ENCODE measurements at regions not wholly inside any gene's neighbourhood (a gene's known extent, or its start where the extent isn't known, plus 50 kb on each side); places are given as distances from the start of the nearest gene placed in this dataset.

GRCh38 chr7:112898432-112899290 lies 108.5 kb upstream of the TMEM168 start:
- H3K9me3 ChIP-seq (ENCODE audit: control insufficient read depth, low read depth, low read length), result peaks cover 27% of the 10 kb centered on the region
- H3K36me3 ChIP-seq (ENCODE audit: control insufficient read depth, insufficient read depth, low read length), result peaks cover 12% of the 10 kb centered on the region
- peaks cover 3% of the 10 kb centered on the region for H3K4me1 ChIP-seq (ENCODE audit: control insufficient read depth, insufficient read depth, low read length)
- no peak overlapping the region for H3K4me3 ChIP-seq (ENCODE audit: low read length)
- no peaks in the 10 kb centered on the region for H3K27me3 ChIP-seq (ENCODE audit: control insufficient read depth, insufficient read depth, low read length)
- DNase-seq, result peak; percentile 31 to 58
- H3K27ac ChIP-seq (ENCODE audit: low read length), result no peak overlapping the region

- Histone ChIP-seq H3K27me3 (ENCODE audit: control insufficient read depth, insufficient read depth, low read length) (no peaks in the 10 kb centered on the region), H3K9me3 (ENCODE audit: control insufficient read depth, low read depth, low read length) (peaks cover 25% of the 10 kb centered on the region), H3K4me3 (ENCODE audit: low read length) (no peak overlapping the region), H3K27ac (ENCODE audit: low read length) (no peak overlapping the region), H3K36me3 (ENCODE audit: control insufficient read depth, insufficient read depth, low read length) (peaks cover 19% of the 10 kb centered on the region), H3K4me1 (ENCODE audit: control insufficient read depth, insufficient read depth, low read length) (peaks cover 3% of the 10 kb centered on the region)
- peak in 1 of 2 donors; percentile 16 for DNase-seq
- WGBS (ENCODE audit: insufficient coverage, low lambda C conversion rate), result no CpG with 5 or more reads among the region's 2 CpGs
These were observed 107.7 kb upstream of the TMEM168 start for GRCh38 chr7:112897839-112898431.

- DNase-seq, result no peak
- Histone ChIP-seq H3K4me3 (ENCODE audit: low read length) (no peak overlapping the region), H3K27ac (ENCODE audit: low read length) (no peak overlapping the region), H3K4me1 (ENCODE audit: control insufficient read depth, insufficient read depth, low read length) (peaks cover 3% of the 10 kb centered on the region), H3K36me3 (ENCODE audit: control insufficient read depth, insufficient read depth, low read length) (peaks cover 26% of the 10 kb centered on the region), H3K27me3 (ENCODE audit: control insufficient read depth, insufficient read depth, low read length) (no peaks in the 10 kb centered on the region), H3K9me3 (ENCODE audit: control insufficient read depth, low read depth, low read length) (peaks cover 13% of the 10 kb centered on the region)
- no CpG with 5 or more reads among the region's 10 CpGs for WGBS (ENCODE audit: insufficient coverage, low lambda C conversion rate)
These were observed 105.9 kb upstream of the TMEM168 start for GRCh38 chr7:112896026-112896601.

DNA sequence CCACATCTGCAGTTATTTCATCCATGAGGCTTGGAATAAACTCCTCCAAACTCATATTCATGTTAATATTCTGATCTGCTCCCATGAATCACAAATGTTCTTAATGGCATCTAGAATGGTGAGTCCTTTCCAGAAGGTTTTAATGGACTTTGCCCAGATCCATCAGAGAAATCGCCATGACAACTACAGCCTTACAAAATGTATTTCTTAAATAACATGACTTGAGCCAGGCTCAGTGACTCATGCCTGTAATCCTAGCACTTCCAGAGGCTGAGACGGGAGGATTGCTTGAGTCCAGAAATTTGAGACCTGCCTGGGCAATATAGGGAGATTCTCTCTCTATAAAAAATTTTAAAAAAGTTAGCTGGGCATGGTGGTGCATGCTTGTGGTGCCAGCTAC lies 102.1 kb upstream of the TMEM168 start:
- Histone ChIP-seq H3K4me3 (ENCODE audit: low read length) (no peak overlapping the region), H3K4me1 (ENCODE audit: control insufficient read depth, insufficient read depth, low read length) (no peaks in the 10 kb centered on the region), H3K9me3 (ENCODE audit: control insufficient read depth, low read depth, low read length) (peaks cover 3% of the 10 kb centered on the region), H3K27ac (ENCODE audit: low read length) (no peak overlapping the region), H3K27me3 (ENCODE audit: control insufficient read depth, insufficient read depth, low read length) (no peaks in the 10 kb centered on the region), H3K36me3 (ENCODE audit: control insufficient read depth, insufficient read depth, low read length) (peaks cover 26% of the 10 kb centered on the region)
- 100% methylated on average over 1 of the region's 2 CpGs for WGBS (ENCODE audit: insufficient coverage, low lambda C conversion rate)
- DNase-seq, result no peak

DNA sequence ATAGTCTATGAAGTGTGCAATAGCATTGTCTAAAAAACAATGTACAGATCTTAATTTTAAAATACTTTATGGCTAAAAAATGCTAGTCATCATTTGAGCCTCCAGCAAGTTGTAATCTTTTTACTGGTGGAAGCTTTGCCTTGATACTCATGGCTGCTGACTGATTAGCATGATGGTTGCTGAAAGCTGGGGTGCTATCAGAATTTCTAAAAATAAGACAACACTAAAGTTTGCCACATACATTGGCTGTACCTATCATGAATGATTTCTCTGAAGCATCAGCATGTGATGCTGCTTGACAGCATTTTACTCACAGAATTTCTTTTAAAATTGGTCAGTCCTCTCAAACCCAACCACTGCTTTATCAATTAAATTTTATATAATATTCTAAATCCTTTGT lies 101.5 kb upstream of the TMEM168 start:
- peaks cover 26% of the 10 kb centered on the region for H3K36me3 ChIP-seq (ENCODE audit: control insufficient read depth, insufficient read depth, low read length)
- no peaks in the 10 kb centered on the region for H3K27me3 ChIP-seq (ENCODE audit: control insufficient read depth, insufficient read depth, low read length)
- H3K27ac ChIP-seq (ENCODE audit: low read length), result no peak overlapping the region
- H3K4me1 ChIP-seq (ENCODE audit: control insufficient read depth, insufficient read depth, low read length), result no peaks in the 10 kb centered on the region
- no peak overlapping the region for H3K4me3 ChIP-seq (ENCODE audit: low read length)
- no peak for DNase-seq
- peaks cover 3% of the 10 kb centered on the region for H3K9me3 ChIP-seq (ENCODE audit: control insufficient read depth, low read depth, low read length)

- Histone ChIP-seq H3K27me3 (ENCODE audit: control insufficient read depth, insufficient read depth, low read length) (no peaks in the 10 kb centered on the region), H3K36me3 (ENCODE audit: control insufficient read depth, insufficient read depth, low read length) (peaks cover 31% of the 10 kb centered on the region), H3K4me3 (ENCODE audit: low read length) (no peak overlapping the region), H3K27ac (ENCODE audit: low read length) (no peak overlapping the region), H3K9me3 (ENCODE audit: control insufficient read depth, low read depth, low read length) (peaks cover 3% of the 10 kb centered on the region), H3K4me1 (ENCODE audit: control insufficient read depth, insufficient read depth, low read length) (no peaks in the 10 kb centered on the region)
- WGBS (ENCODE audit: insufficient coverage, low lambda C conversion rate), result no CpG with 5 or more reads among the region's 6 CpGs
- DNase-seq, result no peak
These were observed 99.7 kb upstream of the TMEM168 start for GRCh38 chr7:112889834-112890438.

GRCh38 chr7:112889268-112889667 lies 99.1 kb upstream of the TMEM168 start:
- no peak overlapping the region for H3K4me3 ChIP-seq (ENCODE audit: low read length)
- no CpG with 5 or more reads among the region's 2 CpGs for WGBS (ENCODE audit: insufficient coverage, low lambda C conversion rate)
- H3K36me3 ChIP-seq (ENCODE audit: control insufficient read depth, insufficient read depth, low read length), result peaks cover 29% of the 10 kb centered on the region
- no peak for DNase-seq
- H3K4me1 ChIP-seq (ENCODE audit: control insufficient read depth, insufficient read depth, low read length), result no peaks in the 10 kb centered on the region
- no peaks in the 10 kb centered on the region for H3K27me3 ChIP-seq (ENCODE audit: control insufficient read depth, insufficient read depth, low read length)
- H3K9me3 ChIP-seq (ENCODE audit: control insufficient read depth, low read depth, low read length), result peaks cover 5% of the 10 kb centered on the region
- no peak overlapping the region for H3K27ac ChIP-seq (ENCODE audit: low read length)

- Histone ChIP-seq H3K36me3 (ENCODE audit: control insufficient read depth, insufficient read depth, low read length) (peaks cover 28% of the 10 kb centered on the region), H3K9me3 (ENCODE audit: control insufficient read depth, low read depth, low read length) (peaks cover 2% of the 10 kb centered on the region), H3K4me1 (ENCODE audit: control insufficient read depth, insufficient read depth, low read length) (no peaks in the 10 kb centered on the region), H3K27ac (ENCODE audit: low read length) (no peak overlapping the region), H3K4me3 (ENCODE audit: low read length) (no peak overlapping the region), H3K27me3 (ENCODE audit: control insufficient read depth, insufficient read depth, low read length) (no peaks in the 10 kb centered on the region)
- no peak for DNase-seq
- WGBS (ENCODE audit: insufficient coverage, low lambda C conversion rate), result 100% methylated on average over 1 of the region's 1 CpG
These were observed 98.6 kb upstream of the TMEM168 start for GRCh38 chr7:112888781-112889180.

- Histone ChIP-seq H3K4me1 (ENCODE audit: control insufficient read depth, insufficient read depth, low read length) (no peaks in the 10 kb centered on the region), H3K36me3 (ENCODE audit: control insufficient read depth, insufficient read depth, low read length) (peaks cover 21% of the 10 kb centered on the region), H3K27me3 (ENCODE audit: control insufficient read depth, insufficient read depth, low read length) (no peaks in the 10 kb centered on the region), H3K9me3 (ENCODE audit: control insufficient read depth, low read depth, low read length) (peaks cover 2% of the 10 kb centered on the region), H3K4me3 (ENCODE audit: low read length) (no peak overlapping the region), H3K27ac (ENCODE audit: low read length) (no peak overlapping the region)
- WGBS (ENCODE audit: insufficient coverage, low lambda C conversion rate), result 88% methylated on average over 1 of the region's 1 CpG
- DNase-seq, result no peak
These were observed 97.8 kb upstream of the TMEM168 start for GRCh38 chr7:112887976-112888375.

GRCh38 chr7:112887337-112887736 lies 97.1 kb upstream of the TMEM168 start:
- no peak overlapping the region for H3K27ac ChIP-seq (ENCODE audit: low read length)
- 100% methylated on average over 1 of the region's 1 CpG for WGBS (ENCODE audit: insufficient coverage, low lambda C conversion rate)
- peaks cover 15% of the 10 kb centered on the region for H3K36me3 ChIP-seq (ENCODE audit: control insufficient read depth, insufficient read depth, low read length)
- H3K4me3 ChIP-seq (ENCODE audit: low read length), result no peak overlapping the region
- no peaks in the 10 kb centered on the region for H3K4me1 ChIP-seq (ENCODE audit: control insufficient read depth, insufficient read depth, low read length)
- H3K27me3 ChIP-seq (ENCODE audit: control insufficient read depth, insufficient read depth, low read length), result no peaks in the 10 kb centered on the region
- no peak for DNase-seq
- H3K9me3 ChIP-seq (ENCODE audit: control insufficient read depth, low read depth, low read length), result peaks cover 2% of the 10 kb centered on the region

Data from large intestine (tissue), 3 donors.